Upper lobe of left lung (tissue), 4 donors: ENCODE measurements at regions not wholly inside any gene's neighbourhood (a gene's known extent, or its start where the extent isn't known, plus 50 kb on each side); places are given as distances from the start of the nearest gene placed in this dataset.

Experiments used
- CTCF ChIP-seq, 6 experiments: fragments of 450-650 bp in 4 of 6; fragments of 200-600 bp in 2 of 6; sonication (generic) in 2 of 6; IDR thresholded peaks; one replicate each; pipeline ENCODE4 v1.5.1; 2016 to 2019; ENCODE audit warnings: antibody characterized with exemption in 6 of 6
- POLR2A ChIP-seq, 4 donors: fragments of 450-650 bp; IDR thresholded peaks; one replicate each; pipeline ENCODE4 v1.5.1; 2016 to 2017; ENCODE audit warnings: antibody characterized with exemption in 4 of 4, mild to moderate bottlenecking in 2 of 4
- POLR2AphosphoS5 ChIP-seq, 2 donors: sonication (generic); formaldehyde crosslinking; IDR thresholded peaks; one replicate each; pipeline ENCODE4 v1.5.1; 2017; ENCODE audit warnings: antibody characterized with exemption in 2 of 2

- TF ChIP-seq CTCF (IDR thresholded peaks at IDR 0.05) (no peak), POLR2A (IDR thresholded peaks at IDR 0.05) (no peak), POLR2AphosphoS5 (IDR thresholded peaks at IDR 0.05) (no peak)
These were observed 1298.9 kb upstream of the ADGRL4 start for GRCh38 chr1:80305466-80305865.
